Activated CD4-positive, alpha-beta T cell treated with anti-CD3 and anti-CD28 coated beads, Interleukin-2, amount 50 U/mL, for 1 hour (primary cell): ENCODE measurements at regions not wholly inside any gene's neighbourhood (a gene's known extent, or its start where the extent isn't known, plus 50 kb on each side); places are given as distances from the start of the nearest gene placed in this dataset.

ENCODE experiments used
- DNase-seq: peaks from one replicate; pipeline ENCODE4 v3.0.0-alpha.2; 2020

DNA sequence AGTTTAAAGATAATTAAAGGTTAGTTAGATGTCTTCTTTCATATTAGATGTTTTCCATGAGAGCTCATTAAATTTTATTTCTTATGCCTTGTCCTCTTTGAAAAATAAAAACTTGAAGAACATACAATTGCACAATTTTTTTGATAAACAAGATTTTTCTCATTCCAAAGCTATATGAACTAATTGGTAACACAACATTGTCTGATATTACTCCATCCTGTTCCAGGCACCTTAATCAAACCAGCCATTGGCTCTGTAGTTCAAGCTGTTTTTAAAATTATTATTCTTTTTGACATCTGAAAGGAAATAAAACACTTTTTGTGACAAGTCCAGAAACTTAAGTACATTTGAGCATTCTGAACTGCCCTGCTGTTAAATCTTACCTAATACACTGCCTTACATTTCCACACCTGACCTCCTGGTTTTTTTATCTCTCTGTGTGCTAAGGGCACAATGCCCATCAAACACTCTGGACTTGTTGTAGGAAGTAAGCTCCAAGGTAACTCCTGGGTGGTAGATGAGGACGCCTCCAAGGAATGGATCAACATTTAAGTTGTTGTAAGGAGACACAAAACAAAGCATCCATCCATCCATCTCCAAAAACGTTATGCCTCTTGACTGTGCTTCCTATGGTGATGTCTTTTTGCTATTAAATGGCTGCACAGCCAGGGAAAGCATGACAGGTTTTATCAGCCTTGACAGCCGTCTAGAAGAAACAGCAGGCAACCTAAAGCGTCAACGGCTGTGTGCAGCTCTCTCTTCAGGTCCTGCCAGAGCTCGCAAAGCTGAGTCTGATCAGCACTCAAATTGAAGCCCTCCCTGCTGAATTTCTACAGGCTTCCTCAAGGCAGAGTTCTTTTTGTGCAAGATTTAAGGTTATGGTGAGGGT is 449.9 kb upstream of the FLRT2 start:
- DNase-seq = no peak

DNA sequence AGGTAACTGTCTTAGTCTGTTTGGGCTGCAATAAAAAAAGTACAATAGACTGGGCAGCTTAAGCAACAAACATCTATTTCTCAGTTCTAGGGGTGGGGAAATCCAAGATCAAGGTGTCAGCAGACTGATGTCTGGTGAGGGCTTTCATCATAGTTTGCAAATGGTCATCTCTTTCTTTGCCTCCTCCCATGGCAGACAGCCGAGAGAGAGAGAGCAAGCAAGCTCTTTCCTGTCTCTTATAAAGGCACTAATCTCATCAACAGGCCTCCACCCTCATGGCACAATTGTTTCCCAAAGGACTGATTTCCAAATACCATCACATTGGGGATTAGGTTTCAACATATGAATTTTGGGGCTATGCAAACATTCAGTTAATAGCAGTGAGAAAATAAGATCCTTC is 445.6 kb upstream of the FLRT2 start:
- DNase-seq = no peak

DNA sequence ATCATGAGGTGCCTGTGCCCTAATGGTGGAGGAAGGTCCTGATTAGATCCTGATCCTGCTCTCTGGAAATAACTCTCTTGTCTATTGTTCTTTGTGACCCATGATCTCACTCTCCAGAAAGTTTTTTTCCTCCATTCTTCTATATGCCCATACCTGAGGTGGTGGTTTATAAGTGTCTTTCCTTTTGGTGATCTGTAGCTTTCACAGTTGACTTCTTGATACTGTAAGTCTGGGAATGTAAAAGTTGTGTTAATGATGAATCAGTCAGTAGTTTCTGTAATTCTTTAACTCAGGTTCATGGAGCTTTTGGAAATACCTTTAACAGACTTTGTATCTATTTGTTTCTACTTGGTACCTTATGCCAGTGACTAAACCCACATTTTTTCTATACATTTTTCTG is 444.0 kb upstream of the FLRT2 start:
- DNase-seq = no peak

DNA sequence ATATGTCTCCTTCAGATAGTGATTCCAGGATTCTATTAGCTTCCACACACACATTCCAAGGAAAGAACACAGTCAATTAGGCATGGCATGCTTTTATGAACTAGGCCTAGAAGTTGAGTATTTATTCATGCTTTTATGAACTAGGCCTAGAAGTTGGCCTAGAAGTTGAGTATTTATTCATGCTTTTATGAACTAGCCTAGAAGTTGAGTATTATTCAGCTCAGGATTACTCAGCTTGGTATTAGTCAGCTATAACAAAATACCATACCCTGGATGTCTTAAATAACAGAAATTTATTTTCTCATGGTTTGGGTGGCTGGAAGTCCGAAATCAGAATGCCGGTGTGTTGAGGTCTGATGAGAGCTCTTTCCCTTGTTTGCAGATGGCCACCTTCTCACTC is 442.7 kb upstream of the FLRT2 start:
- no peak for DNase-seq

GRCh38 chr14:85088192-85088591 is 441.8 kb upstream of the FLRT2 start:
- no peak for DNase-seq

DNA sequence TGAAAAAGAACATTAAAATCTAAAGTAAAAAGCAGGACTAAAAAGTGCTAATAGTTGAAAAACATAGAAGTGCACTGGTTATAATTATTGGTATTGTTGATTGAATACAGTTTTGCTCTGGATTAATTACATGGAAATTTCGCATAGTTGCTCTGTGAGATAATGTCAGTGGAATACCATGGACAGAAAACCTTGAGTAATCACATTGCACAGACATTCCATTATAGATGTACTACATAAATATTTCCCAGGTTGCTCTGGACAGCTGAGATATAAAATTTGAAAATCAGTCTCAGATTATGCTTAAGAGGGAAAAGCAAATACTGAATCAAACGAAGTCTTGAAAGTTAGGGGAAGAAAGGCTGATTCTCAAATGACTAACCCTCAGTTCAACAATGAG is 439.3 kb upstream of the FLRT2 start:
- no peak for DNase-seq

GRCh38 chr14:85093631-85094330 is 436.2 kb upstream of the FLRT2 start:
- no peak for DNase-seq

DNA sequence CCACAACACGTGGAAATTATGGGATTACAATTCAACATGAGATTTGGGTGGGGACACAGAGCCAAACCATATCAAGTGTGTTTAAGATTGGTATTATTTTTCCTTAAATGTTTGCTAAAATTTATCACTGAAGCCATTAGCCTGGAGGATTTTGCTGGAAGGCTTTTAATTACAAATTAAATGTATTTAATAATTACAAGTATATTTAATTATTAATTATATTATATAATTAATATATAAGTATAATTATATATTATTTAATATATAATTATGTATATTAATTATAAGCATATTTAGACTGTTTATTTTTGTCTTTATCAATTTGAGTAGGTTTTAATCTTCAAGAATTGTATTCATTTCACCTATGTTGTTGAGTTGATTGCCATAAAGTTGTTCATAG is 427.4 kb upstream of the FLRT2 start:
- DNase-seq = no peak

DNA sequence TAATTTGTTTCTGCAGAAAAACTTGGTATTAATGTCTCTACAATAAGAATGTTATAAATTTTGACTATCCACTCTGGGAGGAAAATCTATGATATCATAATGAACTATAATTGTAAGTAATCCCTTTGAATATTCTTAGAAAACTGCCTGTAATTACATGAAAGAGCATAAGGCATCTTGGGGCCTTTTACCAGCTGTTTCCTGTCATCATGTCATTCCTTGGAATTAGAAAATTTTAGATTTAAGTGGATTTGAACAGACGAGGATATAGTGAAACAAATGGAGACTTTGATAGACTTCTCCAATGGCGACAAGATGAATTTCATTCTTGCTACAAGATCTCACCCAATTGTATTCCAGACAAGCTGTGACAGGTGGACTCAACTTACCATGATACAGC is 423.4 kb upstream of the FLRT2 start:
- DNase-seq = no peak

GRCh38 chr14:85112762-85113161 is 417.2 kb upstream of the FLRT2 start:
- no peak for DNase-seq

DNA sequence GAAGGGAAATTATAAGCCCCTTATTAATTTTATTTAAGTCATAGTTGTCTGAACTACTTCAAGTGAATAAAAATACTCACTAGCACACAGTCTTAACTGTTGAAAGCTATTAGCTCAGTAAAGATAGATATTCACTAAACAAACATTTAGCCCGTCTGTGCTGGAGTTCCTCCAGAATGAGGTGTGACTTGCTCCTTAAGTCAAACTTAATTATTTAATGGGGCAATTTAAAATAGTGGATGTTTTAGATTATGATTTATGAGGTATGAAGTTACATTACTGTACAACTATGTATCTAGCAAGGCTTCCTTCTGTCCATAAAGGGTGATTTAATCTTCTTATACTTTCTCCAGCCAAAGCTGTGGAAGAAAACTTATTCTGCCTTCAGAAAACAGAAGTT is 414.0 kb upstream of the FLRT2 start:
- DNase-seq = no peak

DNA sequence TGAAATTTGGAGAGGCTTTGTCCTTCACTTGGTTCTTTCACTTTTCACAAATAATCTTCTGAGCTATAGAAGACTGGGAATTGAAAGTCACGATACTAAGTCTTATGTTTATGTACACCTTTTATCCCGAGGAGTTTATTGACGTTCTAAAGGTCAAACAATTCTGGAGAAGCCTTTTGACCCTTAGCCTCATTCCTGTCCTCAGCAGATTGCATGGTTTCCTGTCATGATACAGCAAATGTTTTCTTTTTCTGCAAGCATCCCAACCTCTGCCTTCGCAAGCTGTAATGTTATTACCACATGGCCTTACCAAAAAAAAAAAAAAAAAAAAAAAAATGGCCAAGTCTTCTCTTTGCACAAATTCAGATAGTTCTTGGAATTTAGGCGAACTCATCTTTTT is 411.7 kb upstream of the FLRT2 start:
- no peak for DNase-seq

- DNase-seq = no peak
Observed at GRCh38 chr14:85122690-85123089, 407.3 kb upstream of the FLRT2 start.

DNA sequence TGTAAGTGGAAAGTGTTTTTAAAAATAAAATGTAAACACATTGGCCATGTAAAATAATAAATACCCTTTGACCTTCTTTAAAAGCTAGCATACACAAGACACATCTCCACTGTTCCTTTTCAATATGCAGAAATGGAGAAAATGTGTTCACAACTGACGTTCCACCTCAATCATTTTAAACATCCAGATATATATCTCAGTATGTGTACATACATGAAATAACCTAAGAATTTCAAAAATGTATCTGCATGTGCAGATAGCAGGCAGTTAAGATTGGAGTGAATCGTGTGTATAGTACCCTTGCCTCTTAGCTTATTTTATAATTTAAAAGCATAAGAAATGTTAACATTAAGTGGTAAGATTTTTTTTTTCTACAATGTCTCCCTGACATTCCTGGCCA is 406.2 kb upstream of the FLRT2 start:
- DNase-seq = no peak

DNA sequence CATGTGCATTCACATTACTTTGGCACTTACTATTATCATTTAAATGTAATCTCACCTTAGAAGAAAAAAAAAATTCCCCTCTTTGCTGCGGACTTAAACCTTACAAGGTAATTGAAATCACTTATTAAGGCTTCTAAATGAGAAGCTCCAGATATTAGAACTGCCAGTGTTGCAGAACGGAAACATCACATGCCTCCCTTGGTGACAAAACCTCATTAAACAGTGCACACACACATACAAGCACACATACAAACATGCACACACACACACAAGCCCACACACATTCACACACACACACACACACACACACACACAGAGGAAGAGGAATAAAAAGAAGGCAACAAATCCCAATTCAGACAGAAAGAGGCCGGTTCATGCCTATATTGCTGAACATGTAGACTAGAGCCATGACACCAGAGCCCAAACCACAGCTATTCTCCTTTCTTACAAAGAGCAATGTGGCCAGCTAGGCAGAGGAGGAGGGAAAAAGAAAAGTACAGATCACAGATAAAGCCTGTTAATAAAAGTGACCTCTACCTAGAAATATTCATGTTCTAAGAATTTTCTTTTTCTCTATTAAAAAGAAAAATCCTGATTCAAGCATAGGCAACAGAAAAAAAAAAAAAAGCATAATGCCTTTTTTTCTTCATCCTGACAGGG is 405.2 kb upstream of the FLRT2 start:
- no peak for DNase-seq

GRCh38 chr14:85125291-85125670 is 404.7 kb upstream of the FLRT2 start:
- no peak for DNase-seq

DNA sequence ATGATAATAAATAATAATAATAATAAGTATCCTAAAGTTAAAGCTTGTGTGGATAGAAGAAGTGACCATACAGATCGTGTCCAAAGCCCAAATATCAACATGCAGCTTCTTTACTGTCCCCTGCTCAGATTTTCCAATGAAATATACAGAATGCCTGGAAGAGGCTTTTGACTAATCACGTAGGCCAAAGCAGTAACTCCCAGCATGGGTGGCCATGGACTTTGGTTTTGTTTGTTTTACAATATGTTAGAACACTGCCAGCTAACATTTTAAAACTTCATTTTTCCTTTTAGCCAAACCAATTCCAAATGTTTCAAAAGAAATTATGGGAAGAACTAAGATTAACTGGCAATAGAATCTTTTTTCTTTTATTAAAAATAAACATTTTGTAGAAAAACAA is 400.0 kb upstream of the FLRT2 start:
- no peak for DNase-seq

- DNase-seq = no peak
Observed at GRCh38 chr14:85131226-85131922, 398.6 kb upstream of the FLRT2 start.

DNA sequence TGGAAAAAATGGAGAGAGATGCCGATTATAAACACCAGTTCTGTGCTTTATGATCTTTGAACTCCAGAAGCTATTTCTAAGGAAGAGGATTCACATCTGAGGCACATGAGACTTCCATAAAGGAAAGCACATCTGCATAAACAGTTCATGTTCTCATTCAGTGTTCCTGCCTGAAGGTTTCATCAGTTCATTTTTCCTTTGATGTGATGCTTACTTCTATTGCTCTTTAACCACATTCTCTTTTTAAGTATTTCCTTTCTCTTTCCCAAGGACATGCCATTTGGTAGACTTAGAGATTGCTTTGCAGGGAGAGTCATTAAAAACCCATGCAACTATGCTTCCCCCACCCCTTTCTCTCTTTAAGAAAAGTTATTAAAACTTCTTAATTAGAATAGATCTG is 387.0 kb upstream of the FLRT2 start:
- no peak for DNase-seq

DNA sequence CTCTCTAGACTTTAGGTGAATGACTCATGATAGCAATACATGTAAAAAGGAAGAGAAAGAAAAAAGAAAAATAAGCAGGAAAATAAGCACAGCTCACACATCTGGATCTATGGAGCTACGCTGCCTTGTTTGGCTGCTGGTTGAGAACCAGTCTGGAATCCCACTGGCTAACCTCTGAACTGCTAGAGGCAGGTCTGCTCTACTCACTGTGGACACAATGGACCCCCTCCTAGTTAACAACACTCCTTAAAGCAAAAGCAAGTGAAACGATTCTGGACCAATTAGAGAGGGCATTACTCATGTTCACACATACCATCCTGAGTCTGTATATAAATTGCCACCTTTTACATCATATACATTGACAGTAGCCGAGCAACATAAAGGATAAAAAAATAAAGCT is 383.2 kb upstream of the FLRT2 start:
- no peak for DNase-seq

DNA sequence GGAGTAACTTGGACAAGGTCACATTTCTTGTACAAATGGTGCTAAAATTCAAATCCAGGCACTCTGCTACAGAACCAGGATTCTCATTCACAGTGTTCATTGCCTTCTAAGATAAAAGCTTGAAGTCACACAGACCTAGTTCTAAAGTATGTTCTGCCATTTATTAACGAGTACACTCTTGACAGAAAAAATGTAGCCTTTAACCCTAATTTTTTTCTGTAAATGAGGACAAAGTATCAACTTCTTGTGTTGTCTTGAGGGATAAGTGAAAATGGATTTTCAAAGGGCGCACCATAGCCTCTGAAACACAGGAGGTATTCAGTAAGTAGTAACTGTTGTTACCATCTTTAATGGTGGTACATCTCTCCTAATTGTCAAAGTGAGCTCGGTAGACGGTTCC is 379.8 kb upstream of the FLRT2 start:
- DNase-seq = no peak

- no peak for DNase-seq
Observed at GRCh38 chr14:85154714-85155113, 375.2 kb upstream of the FLRT2 start.

- no peak for DNase-seq
Observed at GRCh38 chr14:85156319-85156718, 373.6 kb upstream of the FLRT2 start.
